Mononuclear cell (primary cell): ENCODE measurements at regions not wholly inside any gene's neighbourhood (a gene's known extent, or its start where the extent isn't known, plus 50 kb on each side); places are given as distances from the start of the nearest gene placed in this dataset.

Source experiments
- H3K27me3 ChIP-seq: 2 replicates; pipeline ENCODE4 v1.6.0; 2011; ENCODE audit warnings: low read length, control low read depth; ENCODE audit not compliant: insufficient read depth
- H3K4me1 ChIP-seq: 2 replicates; pipeline ENCODE4 v1.5.1; 2011; ENCODE audit warnings: mild to moderate bottlenecking, low read length, control low read depth; ENCODE audit not compliant: insufficient read depth
- H3K4me3 ChIP-seq: 2 replicates; pipeline ENCODE4 v1.5.1; 2011; ENCODE audit warnings: mild to moderate bottlenecking, low read length, moderate library complexity
- H3K9me3 ChIP-seq: 2 replicates; pipeline ENCODE4 v1.5.1; 2011; ENCODE audit warnings: low read depth, mild to moderate bottlenecking, control low read depth, low read length

DNA sequence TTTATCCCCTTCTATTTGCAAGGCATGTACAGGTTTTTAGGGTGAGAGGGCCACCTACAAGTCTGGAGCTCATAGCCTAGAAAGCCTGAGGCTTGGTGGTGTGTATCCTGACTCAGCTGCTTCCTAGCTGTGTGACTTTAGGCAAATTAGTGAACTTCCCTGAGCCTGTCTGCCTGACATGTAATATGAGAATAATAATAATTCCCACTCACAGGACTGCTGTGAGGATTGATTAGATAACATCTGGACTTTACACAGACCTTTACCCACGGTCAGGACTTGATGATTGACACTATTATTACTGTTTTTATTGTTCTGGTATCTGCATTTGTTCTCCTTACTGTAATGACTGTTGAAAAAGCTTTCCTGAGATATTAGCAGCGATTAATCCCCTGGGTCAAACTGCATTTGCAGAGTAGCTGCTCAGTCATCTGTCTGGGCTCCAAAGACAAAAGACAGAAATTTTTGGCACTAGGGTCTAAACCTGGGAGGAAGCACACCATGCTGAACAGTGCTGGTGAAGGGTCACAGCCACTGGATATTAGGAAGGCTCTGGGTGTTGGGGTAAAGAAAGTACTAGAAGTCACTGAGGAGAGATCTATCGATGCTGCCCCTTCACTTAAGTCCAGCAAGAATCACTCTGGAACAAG lies 276.5 kb upstream of the FN1 start:
- Histone ChIP-seq H3K27me3 (no peaks in the 10 kb centered on the region), H3K9me3 (no peaks in the 10 kb centered on the region), H3K4me1 (peaks cover 36% of the 10 kb centered on the region), H3K4me3 (no peak overlapping the region)

DNA sequence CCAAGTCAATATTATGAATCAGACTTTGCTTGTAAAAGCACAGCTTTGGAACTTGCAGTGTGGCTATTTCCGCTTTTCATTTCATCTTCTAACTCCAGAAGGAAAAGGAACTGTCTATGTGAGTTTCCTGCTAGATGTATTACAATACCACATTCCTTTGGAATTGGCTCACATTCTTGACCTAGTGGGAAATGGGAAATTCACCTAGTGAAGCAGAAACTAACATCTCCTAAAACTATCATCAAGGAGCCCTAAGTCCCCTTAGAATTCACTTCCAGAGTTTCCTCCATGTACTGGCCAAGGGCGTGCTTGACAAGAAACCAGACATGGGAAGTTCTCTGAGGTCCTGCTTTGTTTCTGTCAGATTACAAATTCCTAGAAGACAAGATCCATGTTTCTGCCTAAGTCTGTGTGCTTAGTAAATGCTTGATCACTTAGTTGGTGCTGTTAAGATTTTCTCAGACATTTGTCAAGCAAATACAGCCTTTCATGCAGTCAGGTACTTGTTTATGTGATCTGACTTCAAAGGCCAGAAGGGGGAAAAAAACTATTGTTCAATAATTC lies 275.7 kb upstream of the FN1 start:
- Histone ChIP-seq H3K4me3 (no peak overlapping the region), H3K4me1 (peaks cover 36% of the 10 kb centered on the region), H3K9me3 (no peaks in the 10 kb centered on the region), H3K27me3 (no peaks in the 10 kb centered on the region)

DNA sequence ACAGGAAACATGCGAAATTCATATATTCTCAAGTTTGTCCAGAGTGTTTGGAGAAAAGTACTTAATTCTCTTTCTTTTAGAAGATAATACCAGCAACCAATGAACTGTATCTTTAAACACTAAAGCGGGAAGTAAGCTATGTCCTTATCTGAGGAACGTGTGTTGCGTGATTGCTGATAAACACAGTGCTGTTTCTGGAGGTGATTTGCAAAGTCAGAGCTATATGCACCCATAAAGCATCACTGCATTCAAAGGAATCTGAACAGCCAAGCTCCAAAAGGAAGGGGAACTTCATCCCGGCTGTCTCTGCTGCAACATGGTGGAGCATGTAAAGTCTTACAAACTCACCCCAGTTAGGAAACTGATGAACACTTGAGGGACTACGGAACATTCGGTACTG lies 271.7 kb upstream of the FN1 start:
- Histone ChIP-seq H3K4me1 (peaks cover 27% of the 10 kb centered on the region), H3K27me3 (no peaks in the 10 kb centered on the region), H3K4me3 (no peak overlapping the region), H3K9me3 (no peaks in the 10 kb centered on the region)

DNA sequence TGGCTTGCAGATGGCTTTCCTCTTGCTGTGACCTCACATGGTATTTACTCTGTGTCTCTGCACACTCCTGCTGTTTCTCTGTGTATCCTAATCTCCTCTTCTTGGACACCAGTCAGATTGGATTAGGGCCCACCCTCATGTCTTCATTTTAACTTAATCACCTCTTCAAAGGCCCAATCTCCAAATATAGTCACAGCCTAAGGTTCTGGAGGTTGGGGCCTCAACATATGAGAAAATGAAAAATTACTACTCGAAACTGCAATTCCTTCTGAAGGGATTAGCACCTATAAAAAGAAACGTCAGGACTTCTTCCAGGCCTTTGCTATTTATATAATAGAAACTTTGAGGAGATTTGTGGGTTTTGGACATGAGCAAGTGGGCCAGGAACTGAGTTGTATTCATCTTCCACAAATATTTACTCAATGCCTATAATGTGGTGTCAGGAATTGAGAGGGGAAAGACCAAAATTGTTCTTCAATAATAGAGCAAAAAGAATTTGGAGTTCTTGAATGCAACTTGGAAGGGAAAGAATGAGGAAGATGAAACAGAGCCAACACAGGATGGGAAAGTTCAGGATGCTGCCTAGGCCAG lies 270.0 kb upstream of the FN1 start:
- H3K27me3 ChIP-seq, result no peaks in the 10 kb centered on the region
- peaks cover 11% of the 10 kb centered on the region for H3K4me1 ChIP-seq
- H3K9me3 ChIP-seq, result no peaks in the 10 kb centered on the region
- no peak overlapping the region for H3K4me3 ChIP-seq

DNA sequence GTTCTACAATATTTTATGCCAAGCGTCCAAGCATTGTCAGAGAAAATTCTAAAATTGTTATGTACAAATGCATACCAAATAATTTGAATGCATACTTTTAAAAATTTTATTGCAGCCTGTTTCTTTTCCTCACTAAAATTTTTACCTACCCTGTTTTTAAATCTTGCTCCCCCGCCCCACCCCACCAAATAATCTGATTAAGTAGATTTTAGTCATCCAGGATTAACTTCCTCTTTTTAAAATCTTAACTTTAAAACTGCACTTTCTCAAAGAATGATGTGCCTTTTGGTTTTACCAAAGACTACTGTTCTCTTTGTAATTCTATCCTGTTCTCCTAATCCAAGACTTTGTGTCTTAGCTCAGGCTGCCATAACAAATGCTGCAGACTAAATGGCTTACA lies 269.4 kb upstream of the FN1 start:
- Histone ChIP-seq H3K27me3 (no peaks in the 10 kb centered on the region), H3K4me3 (no peak overlapping the region), H3K9me3 (no peaks in the 10 kb centered on the region), H3K4me1 (peaks cover 12% of the 10 kb centered on the region)

DNA sequence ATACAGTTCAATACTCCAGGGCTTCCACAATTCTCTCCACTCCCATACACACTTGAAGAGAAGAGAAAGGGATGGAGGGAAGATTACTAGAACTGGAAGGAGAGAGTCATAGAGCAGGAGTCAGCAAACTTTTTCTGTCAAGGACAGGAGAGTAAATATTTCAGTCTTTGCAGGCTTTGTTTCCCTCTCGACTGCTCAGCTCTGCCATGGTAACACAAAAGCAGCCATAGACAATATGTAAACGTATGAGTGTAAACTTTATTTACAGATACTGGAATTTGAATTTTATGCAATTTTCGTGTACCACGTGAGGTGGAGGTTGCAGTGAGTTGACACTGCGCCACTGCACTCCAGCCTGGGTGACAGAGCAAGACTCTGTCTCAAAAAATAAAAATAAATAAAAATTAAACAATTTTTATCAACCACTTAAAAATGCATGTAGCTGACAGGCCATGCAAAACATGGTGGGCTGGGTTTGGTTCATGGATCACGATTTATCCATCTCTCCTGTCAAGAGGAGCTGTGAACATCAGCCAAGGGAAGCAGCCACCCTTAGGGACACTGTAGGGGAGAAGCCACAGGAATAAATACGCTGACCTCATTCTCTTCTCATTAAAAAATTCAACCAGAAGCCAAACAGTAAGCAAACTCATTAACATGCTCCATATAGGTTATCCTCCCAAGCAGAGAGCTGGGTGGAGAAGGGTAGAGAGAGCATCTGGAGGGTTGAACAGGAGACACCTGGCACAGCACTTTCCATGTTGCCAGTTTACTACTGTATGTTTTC lies 266.4 kb upstream of the FN1 start:
- H3K4me1 ChIP-seq, result peaks cover 33% of the 10 kb centered on the region

DNA sequence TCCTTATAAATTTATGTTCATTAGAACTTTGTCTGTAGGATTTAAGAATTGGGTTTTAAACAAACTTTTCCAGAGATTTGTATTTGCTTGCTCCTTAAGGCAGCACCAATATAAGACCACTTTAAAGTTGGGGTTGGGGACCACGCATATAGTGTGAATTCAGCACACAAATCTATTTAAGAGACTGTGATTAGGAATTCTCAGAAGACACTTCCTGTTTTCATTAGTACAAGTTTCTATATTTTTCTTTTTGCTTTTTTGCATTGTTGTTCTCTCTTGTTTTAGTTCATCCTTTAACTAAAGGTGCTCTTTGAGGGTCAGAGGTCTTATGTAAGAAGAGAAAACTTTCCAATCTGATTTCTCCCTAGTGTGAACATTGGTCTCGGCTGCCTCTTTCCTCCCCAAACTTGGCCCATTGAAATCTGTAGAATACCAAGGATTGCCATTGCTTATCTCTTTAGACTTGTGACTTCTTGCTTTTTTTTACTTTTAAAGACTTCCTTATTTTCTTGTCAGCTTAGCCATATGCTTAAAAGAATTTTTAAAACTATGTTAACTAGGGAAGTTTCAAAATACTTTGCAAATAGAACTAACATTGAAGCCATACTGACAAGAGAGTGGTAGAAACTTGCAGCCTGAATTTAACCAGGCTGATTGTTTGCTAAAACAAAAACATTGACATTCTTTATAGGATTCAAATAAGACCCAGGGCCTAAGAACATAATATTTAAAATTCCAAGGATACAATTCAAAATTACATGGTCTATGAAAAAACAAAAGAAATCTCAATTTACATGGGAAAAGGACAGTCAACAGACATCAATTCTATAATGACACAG lies 264.1 kb upstream of the FN1 start:
- Histone ChIP-seq H3K4me3 (no peak overlapping the region), H3K4me1 (peaks cover 40% of the 10 kb centered on the region), H3K27me3 (no peaks in the 10 kb centered on the region), H3K9me3 (no peaks in the 10 kb centered on the region)

More for the DNA sequence above, 266.4 kb upstream of the FN1 start:
- Histone ChIP-seq H3K9me3 (no peaks in the 10 kb centered on the region), H3K27me3 (no peaks in the 10 kb centered on the region), H3K4me3 (no peak overlapping the region)

DNA sequence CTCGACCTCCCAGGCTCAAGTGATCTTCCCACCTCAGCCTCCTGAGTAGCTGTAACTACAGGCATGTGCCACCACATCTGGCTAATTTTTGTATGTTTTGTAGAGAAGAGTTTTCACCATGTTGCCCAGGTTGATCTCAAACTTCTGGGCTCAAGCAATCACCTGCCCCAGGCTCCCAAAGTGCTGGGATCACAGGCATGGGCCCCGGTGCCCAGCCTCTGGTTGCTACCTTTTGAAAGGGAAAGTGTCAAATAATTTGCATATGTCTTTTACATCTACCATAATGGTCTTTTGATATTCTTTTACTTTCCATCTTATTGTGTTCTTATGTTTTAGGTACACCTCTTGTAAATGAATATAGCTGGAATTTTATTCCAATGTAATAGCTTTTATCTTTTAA lies 263.1 kb upstream of the FN1 start:
- H3K9me3 ChIP-seq, result no peaks in the 10 kb centered on the region
- no peak overlapping the region for H3K4me3 ChIP-seq
- peaks cover 47% of the 10 kb centered on the region for H3K4me1 ChIP-seq
- no peaks in the 10 kb centered on the region for H3K27me3 ChIP-seq

DNA sequence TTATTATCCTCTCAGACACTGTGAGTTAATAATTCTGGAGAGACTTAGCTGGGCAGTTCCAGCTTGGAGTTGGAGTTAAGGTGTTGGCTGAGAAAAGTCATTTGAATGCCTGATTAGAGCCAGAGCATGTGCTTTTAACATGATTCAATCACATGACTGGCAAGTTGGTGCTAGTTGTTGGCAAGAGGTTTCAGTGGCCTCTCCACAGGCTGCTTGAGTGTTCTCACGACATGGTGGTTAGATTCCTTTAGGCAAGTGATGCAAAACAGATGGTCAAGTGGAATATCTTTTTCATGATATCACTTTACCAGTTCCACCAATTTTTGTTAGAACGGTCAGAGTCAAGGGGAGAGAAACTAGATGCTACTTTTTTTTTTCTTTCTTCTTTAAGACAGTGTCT lies 262.7 kb upstream of the FN1 start:
- Histone ChIP-seq H3K9me3 (no peaks in the 10 kb centered on the region), H3K4me1 (peaks cover 51% of the 10 kb centered on the region), H3K27me3 (no peaks in the 10 kb centered on the region), H3K4me3 (no peak overlapping the region)

DNA sequence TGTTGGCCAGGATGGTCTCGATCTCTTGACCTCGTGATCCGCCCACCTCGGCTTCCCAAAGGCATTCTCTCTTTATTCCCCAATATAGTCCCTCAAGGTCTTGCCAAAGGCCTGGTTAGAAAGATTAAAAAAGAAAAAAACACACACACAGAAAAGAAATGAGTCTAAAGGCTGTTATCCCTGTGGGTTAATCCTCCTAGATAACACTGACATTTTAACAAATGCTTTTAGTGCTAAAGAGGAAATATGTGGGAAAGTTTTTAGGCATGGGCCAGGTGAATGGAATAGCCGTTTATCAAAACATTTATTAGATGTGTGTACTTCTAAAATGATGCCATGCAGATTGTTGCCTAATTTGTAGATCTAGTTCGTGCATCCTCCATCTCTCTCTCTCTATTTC lies 261.6 kb upstream of the FN1 start:
- no peaks in the 10 kb centered on the region for H3K9me3 ChIP-seq
- H3K4me1 ChIP-seq, result peaks cover 57% of the 10 kb centered on the region
- H3K27me3 ChIP-seq, result no peaks in the 10 kb centered on the region
- no peak overlapping the region for H3K4me3 ChIP-seq

DNA sequence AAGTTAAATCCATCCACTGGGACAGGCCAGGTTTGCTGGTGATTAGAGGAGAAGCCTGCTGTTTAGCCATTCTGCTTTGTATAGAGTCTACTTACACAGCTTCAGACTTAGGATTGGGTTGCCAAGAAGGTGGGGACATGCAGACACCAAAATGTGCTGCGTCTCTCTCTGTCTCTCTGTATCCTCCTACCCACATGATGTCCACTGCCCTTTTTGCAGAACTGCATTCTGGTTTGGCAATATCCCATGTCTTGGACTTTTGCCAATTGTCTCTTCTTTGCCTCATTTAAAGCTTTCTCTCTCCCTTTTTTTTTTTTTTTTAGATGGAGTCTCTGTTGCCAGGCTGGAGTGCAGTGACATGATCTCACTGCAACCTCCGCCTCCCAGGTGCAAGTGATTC lies 261.1 kb upstream of the FN1 start:
- peaks cover under 1% of the 10 kb centered on the region for H3K27me3 ChIP-seq
- H3K4me3 ChIP-seq, result no peak overlapping the region
- peaks cover 57% of the 10 kb centered on the region for H3K4me1 ChIP-seq
- H3K9me3 ChIP-seq, result no peaks in the 10 kb centered on the region

DNA sequence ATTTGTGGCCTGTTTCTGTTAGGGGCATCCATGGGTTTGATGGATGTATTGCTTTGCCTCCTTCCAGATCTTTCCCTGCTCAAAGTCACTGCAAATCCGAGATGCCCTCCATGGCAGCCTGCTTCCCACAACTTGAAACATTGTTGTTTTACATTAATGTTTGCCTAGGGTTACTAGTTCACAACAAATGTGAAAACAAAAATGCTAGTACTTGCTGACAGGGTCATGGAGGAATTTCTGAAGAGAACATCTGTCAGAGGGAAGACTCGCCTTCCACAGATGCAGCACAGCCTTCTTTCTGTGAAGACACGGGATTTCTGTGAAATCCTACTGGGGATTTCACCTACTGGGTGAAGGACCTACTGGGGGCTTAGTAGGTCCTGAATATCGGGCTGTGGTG lies 260.0 kb upstream of the FN1 start:
- no peaks in the 10 kb centered on the region for H3K9me3 ChIP-seq
- H3K27me3 ChIP-seq, result peaks cover 4% of the 10 kb centered on the region
- peaks cover 57% of the 10 kb centered on the region for H3K4me1 ChIP-seq
- H3K4me3 ChIP-seq, result no peak overlapping the region

DNA sequence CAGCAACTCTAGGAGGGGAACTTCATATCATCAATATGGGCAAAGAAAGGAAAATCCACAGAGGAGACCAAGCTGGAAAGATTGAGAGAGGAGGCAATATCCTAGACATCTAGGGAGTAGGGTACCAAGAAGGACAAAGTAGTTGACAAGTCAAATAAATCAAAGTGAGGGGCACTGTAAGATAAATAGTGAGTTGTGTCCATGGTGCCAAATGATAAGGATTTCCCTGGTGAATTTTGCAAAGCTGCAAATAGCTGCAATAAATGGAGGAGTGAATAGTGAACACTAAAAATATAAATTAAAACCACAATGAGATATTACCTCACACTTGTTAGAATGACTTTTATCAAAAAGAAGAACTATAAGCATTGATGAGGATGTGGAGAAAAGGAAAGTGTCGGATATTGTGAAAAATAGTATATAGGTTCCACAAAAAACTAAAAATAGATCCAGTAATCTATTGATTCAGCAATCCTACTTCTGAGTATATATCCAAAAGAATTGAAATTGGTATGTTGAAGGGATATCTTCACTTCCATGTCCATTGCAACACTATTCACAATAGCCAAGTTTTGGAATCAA lies 258.2 kb upstream of the FN1 start:
- Histone ChIP-seq H3K4me1 (peaks cover 42% of the 10 kb centered on the region), H3K27me3 (peaks cover 4% of the 10 kb centered on the region), H3K4me3 (no peak overlapping the region), H3K9me3 (no peaks in the 10 kb centered on the region)

DNA sequence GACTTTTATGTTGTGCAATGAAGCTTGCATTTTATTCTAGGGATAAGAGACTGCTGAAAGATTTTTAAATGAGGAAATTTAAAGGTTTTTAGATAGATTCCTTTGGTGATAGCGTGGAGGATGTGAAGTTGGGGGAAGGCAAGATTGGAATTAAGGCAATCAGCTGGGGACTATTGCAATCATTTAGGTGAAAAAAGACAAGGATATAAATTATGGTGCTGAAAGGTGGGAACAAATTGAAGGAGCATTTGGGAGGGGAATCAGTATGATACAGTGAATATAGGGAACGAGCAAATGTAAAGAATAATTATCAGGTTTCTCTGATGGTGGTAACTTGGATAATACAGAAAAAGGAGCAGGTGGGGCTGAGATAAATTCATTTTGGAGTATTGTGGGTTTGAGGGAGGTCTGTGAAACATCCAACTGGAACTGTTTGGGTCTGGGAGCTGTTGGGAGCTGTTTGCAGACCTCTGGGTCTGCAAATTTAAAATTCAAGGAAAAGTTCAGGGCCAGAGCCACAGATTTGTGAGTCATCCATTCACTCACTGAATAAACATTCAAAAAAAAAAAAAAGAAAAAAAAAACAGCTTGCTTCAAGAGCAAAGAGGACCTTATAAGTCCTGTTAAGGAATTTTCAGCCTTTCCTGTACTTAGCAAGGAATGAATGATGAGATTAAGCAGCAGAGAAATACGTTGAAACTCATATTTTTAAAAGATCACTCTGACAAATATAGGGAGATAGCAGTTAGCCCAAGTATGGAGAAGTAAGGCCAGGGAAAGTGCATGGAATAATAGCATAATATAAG lies 257.5 kb upstream of the FN1 start:
- H3K9me3 ChIP-seq, result no peaks in the 10 kb centered on the region
- H3K27me3 ChIP-seq, result peaks cover 4% of the 10 kb centered on the region
- H3K4me1 ChIP-seq, result peaks cover 35% of the 10 kb centered on the region
- H3K4me3 ChIP-seq, result no peak overlapping the region
